Vagina (tissue), 2 donors: ENCODE measurements at regions not wholly inside any gene's neighbourhood (a gene's known extent, or its start where the extent isn't known, plus 50 kb on each side); places are given as distances from the start of the nearest gene placed in this dataset.

Source experiments
- DNase-seq, 2 donors: peaks; one replicate each; pipeline ENCODE4 v3.0.0-alpha.2; 2017; ENCODE audit errors: extremely low spot score in 2 of 2
- H3K27ac ChIP-seq: fragments of 200-600 bp; sonication (generic); one replicate; pipeline ENCODE4 v1.5.1; 2019
- H3K27me3 ChIP-seq: fragments of 200-600 bp; sonication (generic); one replicate; pipeline ENCODE4 v1.5.1; 2019
- H3K36me3 ChIP-seq, 2 donors: fragments of 200-600 bp; sonication (generic); one replicate each; pipeline ENCODE4 v1.5.1; 2017 to 2019
- H3K4me1 ChIP-seq: fragments of 200-600 bp; sonication (generic); one replicate; pipeline ENCODE4 v1.5.1; 2019
- H3K4me3 ChIP-seq, 2 donors: fragments of 200-600 bp; sonication (generic); 1 replicate in 1 of 2; 2 replicates in 1 of 2; pipeline ENCODE4 v1.5.1; 2016 to 2019
- H3K9me3 ChIP-seq: fragments of 200-600 bp; sonication (generic); one replicate; pipeline ENCODE4 v1.5.1; 2019
- CTCF ChIP-seq, 3 experiments: fragments of 450-650 bp in 2 of 3; fragments of 200-600 bp in 1 of 3; sonication (generic) in 1 of 3; IDR thresholded peaks; one replicate each; pipeline ENCODE4 v1.5.1; 2017 to 2019; ENCODE audit warnings: antibody characterized with exemption in 3 of 3, mild to moderate bottlenecking in 2 of 3, moderate library complexity in 2 of 3
- POLR2A ChIP-seq, 2 donors: fragments of 450-650 bp; IDR thresholded peaks; one replicate each; pipeline ENCODE4 v1.6.1; 2017; ENCODE audit warnings: antibody characterized with exemption in 2 of 2, mild to moderate bottlenecking in 2 of 2, moderate library complexity in 2 of 2
- POLR2AphosphoS5 ChIP-seq, 2 donors: sonication (generic); formaldehyde crosslinking; IDR thresholded peaks; one replicate each; pipeline ENCODE4 v1.9.0; 2017; ENCODE audit warnings: antibody characterized with exemption in 2 of 2, mild to moderate bottlenecking in 2 of 2, low read depth in 1 of 2; ENCODE audit not compliant: insufficient read depth in 1 of 2
- intact Hi-C: fragments of 100-400 bp; cut with DNase I; formaldehyde crosslinking; loops from one replicate; pipeline ENCODE4 v1.15.1; 2023

DNA sequence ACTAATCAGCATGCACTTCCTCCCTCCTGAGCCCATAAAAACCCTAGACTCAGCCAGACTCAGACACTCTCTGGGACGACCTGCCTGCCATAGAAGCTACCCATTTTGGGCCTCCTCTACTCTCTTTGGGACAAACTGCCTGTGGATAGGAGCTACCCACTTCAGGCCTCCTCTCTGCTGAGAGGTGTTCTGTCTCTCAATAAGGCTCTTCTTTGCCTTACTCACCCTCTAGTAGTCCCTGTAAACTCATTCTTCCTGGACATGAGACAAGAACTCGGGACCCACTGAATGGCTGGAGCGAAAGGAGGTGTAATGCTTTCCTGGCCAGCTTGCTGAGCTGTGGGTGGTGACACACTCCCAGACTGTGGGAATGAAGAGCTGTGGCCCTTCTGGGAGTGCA, 424.8 kb upstream of the FZD8 start:
- Histone ChIP-seq H3K9me3 (no peaks in the 10 kb centered on the region), H3K4me3 (no peak overlapping the region), H3K4me1 (no peaks in the 10 kb centered on the region), H3K36me3 (no peaks in the 10 kb centered on the region), H3K27me3 (no peaks in the 10 kb centered on the region), H3K27ac (no peak overlapping the region)
- no peak for DNase-seq
- intact Hi-C loops: no loop called here
- TF ChIP-seq POLR2A (IDR thresholded peaks at IDR 0.05) (no peak), POLR2AphosphoS5 (IDR thresholded peaks at IDR 0.05; ENCODE audit: insufficient read depth in 1 of 2, low read depth in 1 of 2) (no peak), CTCF (IDR thresholded peaks at IDR 0.05) (no peak)

DNA sequence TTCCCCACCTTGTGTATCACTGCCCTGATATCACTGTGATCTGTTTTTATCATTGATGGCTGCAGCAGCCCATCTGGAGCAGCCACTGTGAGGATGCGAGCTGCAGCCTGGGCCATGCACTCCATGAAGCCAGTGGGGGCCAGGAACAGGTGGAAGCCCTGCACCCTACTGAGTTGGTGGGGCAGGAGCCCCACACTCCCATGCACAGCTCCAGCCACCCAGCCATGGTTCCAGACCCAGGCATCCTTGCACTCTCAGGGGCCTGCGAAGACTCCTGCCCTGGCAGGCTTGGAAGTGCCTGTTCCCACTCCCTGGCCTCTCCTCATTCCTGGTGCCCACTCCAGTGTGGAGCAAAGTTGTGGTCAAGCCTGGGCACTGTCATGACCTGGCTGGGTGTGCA, 424.0 kb upstream of the FZD8 start:
- Histone ChIP-seq H3K27ac (no peak overlapping the region), H3K27me3 (no peaks in the 10 kb centered on the region), H3K4me3 (no peak overlapping the region), H3K9me3 (no peaks in the 10 kb centered on the region), H3K36me3 (no peaks in the 10 kb centered on the region), H3K4me1 (no peaks in the 10 kb centered on the region)
- TF ChIP-seq CTCF (IDR thresholded peaks at IDR 0.05): no peak
- no peak for DNase-seq
- intact Hi-C loops: no loop called here

DNA sequence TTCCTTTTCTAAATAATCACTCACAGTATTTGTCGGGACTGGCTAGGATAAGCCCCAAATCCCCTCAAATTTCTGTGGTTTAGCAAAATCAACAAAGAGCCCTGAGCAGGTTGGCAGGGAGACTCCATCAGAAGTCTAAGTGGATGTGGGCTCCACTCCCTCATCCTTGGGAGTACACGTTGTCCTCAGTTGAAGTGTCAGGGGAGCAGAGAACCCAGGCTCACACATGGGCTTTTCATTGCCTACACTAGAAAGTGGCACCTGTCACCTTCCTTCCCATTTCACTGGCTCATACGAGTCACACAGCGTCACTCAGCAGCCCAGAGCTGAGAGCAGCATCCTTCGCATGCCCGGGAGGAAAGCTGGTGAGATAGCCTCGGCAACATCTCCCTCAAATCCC, 421.3 kb upstream of the FZD8 start:
- Histone ChIP-seq H3K36me3 (no peaks in the 10 kb centered on the region), H3K27me3 (no peaks in the 10 kb centered on the region), H3K4me3 (no peak overlapping the region), H3K27ac (no peak overlapping the region), H3K4me1 (no peaks in the 10 kb centered on the region), H3K9me3 (no peaks in the 10 kb centered on the region)
- intact Hi-C loops: no loop called here
- DNase-seq: no peak
- TF ChIP-seq CTCF (IDR thresholded peaks at IDR 0.05): no peak
- TF ChIP-seq POLR2A (IDR thresholded peaks at IDR 0.05): no peak
- no peak for TF ChIP-seq POLR2AphosphoS5 (IDR thresholded peaks at IDR 0.05; ENCODE audit: insufficient read depth in 1 of 2, low read depth in 1 of 2)

GRCh38 chr10:36057731-36058130, 415.6 kb upstream of the FZD8 start:
- intact Hi-C loops: no loop called here
- TF ChIP-seq POLR2AphosphoS5 (IDR thresholded peaks at IDR 0.05; ENCODE audit: insufficient read depth in 1 of 2, low read depth in 1 of 2) (no peak), POLR2A (IDR thresholded peaks at IDR 0.05) (no peak), CTCF (IDR thresholded peaks at IDR 0.05) (no peak)
- no peak overlapping the region for H3K27ac ChIP-seq

DNA sequence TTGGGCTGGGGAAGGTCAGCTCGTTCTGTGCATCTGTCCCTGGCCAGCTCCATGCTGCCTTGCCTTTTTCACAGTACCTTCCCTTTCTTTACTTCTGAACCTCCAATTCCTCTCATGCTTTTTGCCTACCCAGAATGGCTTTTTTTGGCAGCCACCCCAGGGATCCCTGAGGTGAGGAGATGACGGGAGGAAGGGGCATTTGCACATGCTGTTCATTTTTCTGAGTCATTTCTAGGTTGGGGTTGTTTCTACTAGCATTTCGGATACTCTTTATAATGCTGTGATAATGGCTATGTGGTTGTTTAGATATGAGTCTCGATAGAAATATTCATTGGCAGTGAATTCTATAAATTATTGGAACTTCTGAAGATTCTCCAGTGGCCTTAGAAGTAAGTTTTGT, 415.1 kb upstream of the FZD8 start:
- no peaks in the 10 kb centered on the region for H3K27me3 ChIP-seq
- H3K4me1 ChIP-seq: no peaks in the 10 kb centered on the region
- intact Hi-C loops: no loop called here
- H3K4me3 ChIP-seq: no peak overlapping the region
- H3K9me3 ChIP-seq: no peaks in the 10 kb centered on the region
- DNase-seq: no peak
- H3K27ac ChIP-seq: no peak overlapping the region
- H3K36me3 ChIP-seq: no peaks in the 10 kb centered on the region
- TF ChIP-seq POLR2AphosphoS5 (IDR thresholded peaks at IDR 0.05; ENCODE audit: insufficient read depth in 1 of 2, low read depth in 1 of 2) (no peak), CTCF (IDR thresholded peaks at IDR 0.05) (no peak), POLR2A (IDR thresholded peaks at IDR 0.05) (no peak)

More at GRCh38 chr10:36057731-36058130, 415.6 kb upstream of the FZD8 start:
- H3K27me3 ChIP-seq: no peaks in the 10 kb centered on the region
- no peaks in the 10 kb centered on the region for H3K36me3 ChIP-seq
- H3K9me3 ChIP-seq: no peaks in the 10 kb centered on the region
- H3K4me1 ChIP-seq: no peaks in the 10 kb centered on the region
- H3K4me3 ChIP-seq: no peak overlapping the region
- DNase-seq: no peak
